ENCODE measurements at regions not wholly inside any gene's neighbourhood (a gene's known extent, or its start where the extent isn't known, plus 50 kb on each side); places are given as distances from the start of the nearest gene placed in this dataset.

GRCh38 chr6:166742981-166743380 is 115.9 kb upstream of the RPS6KA2 start:
- no peak overlapping the region for H3K4me3 ChIP-seq (ENCODE audit: low read depth, low read length)
- TF ChIP-seq, protein P1, sequence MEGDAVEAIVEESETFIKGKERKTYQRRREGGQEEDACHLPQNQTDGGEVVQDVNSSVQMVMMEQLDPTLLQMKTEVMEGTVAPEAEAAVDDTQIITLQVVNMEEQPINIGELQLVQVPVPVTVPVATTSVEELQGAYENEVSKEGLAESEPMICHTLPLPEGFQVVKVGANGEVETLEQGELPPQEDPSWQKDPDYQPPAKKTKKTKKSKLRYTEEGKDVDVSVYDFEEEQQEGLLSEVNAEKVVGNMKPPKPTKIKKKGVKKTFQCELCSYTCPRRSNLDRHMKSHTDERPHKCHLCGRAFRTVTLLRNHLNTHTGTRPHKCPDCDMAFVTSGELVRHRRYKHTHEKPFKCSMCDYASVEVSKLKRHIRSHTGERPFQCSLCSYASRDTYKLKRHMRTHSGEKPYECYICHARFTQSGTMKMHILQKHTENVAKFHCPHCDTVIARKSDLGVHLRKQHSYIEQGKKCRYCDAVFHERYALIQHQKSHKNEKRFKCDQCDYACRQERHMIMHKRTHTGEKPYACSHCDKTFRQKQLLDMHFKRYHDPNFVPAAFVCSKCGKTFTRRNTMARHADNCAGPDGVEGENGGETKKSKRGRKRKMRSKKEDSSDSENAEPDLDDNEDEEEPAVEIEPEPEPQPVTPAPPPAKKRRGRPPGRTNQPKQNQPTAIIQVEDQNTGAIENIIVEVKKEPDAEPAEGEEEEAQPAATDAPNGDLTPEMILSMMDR (IDR thresholded peaks at IDR 0.05; ENCODE audit: control insufficient read depth, extremely low read depth, insufficient read depth) = no peak
- no peak for DNase-seq (ENCODE audit: low read depth)

DNA sequence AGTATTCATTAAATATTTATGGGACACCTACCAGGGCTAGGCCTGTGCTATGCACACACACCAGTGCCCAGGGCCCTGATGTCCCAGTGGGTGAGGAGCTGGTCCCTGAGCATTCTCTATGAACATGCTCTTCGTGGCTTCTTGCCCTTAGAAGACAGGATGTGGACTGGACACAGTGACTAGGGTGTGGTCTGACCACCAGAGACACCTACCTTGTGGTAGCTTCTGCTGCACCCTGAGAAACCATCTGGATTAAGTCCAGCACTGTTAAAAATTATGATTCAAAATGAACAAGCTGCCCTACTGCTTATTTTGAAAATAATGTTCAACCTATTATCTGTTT is 112.9 kb upstream of the RPS6KA2 start:
- TF ChIP-seq, protein P1 (IDR thresholded peaks at IDR 0.05; ENCODE audit: control insufficient read depth, extremely low read depth, insufficient read depth) = no peak
- no peak overlapping the region for H3K4me3 ChIP-seq (ENCODE audit: low read depth, low read length)
- no peak for DNase-seq (ENCODE audit: low read depth)

GRCh38 chr6:166739117-166739975 is 112.3 kb upstream of the RPS6KA2 start:
- TF ChIP-seq, protein P1 (IDR thresholded peaks at IDR 0.05; ENCODE audit: control insufficient read depth, extremely low read depth, insufficient read depth) = no peak
- H3K4me3 ChIP-seq (ENCODE audit: low read depth, low read length) = no peak overlapping the region
- no peak for DNase-seq (ENCODE audit: low read depth)

DNA sequence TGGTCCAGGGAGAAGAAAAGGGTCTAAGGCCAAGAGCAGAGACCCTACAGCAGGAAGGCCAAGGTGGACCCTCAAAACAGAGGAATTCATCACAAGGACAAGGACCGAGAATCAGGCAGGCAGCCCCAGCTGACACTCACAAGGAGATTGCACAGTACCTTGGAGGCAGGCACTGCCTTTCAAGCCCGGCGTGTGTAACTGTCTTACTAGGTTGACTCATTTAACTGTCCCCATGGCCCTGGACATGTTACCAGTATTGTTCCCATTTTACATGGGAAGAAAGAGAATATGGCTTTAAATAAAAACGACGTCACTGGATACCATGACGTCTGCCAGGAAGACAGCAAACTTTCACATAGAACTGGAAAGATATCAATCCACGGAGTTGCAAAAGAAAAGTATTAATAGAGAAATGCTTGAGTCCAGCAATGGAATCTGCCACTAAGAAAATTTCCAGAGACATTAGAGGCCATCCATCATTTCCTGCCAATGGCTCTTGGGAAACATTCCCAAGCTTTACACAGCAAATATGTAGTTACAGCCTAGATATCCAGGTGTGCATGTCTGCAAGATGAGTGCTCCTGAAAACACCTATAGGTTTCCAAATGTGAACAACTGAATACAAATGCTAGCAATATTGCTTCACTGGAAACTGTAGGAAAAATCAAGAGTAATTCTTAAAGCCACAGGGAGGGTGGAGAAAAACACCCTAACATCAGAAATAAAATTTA is 111.5 kb upstream of the RPS6KA2 start:
- TF ChIP-seq, protein P1 (IDR thresholded peaks at IDR 0.05; ENCODE audit: control insufficient read depth, extremely low read depth, insufficient read depth) = no peak
- peak; percentile 23 for DNase-seq (ENCODE audit: low read depth)
- H3K4me3 ChIP-seq (ENCODE audit: low read depth, low read length) = no peak overlapping the region

DNA sequence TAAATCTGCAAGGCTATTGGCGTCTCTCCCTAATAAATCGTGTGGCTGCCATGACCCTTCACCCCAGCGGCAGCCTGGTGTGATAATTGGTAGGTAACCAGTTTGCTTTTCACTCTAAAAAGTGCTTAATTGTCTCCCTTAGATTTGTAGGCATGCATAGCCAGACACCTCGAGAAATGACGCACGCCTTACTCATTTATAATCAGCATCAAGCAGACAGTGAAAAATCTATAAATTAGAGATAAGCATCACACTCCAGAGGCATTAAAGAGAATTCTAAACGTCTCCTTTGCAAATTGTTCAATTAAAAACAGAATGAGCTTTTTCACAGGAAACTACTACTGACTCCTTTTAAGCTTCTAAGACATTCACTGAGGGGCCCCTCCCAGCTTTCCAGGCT is 110.2 kb upstream of the RPS6KA2 start:
- TF ChIP-seq, protein P1 (IDR thresholded peaks at IDR 0.05; ENCODE audit: control insufficient read depth, extremely low read depth, insufficient read depth) = no peak

DNA sequence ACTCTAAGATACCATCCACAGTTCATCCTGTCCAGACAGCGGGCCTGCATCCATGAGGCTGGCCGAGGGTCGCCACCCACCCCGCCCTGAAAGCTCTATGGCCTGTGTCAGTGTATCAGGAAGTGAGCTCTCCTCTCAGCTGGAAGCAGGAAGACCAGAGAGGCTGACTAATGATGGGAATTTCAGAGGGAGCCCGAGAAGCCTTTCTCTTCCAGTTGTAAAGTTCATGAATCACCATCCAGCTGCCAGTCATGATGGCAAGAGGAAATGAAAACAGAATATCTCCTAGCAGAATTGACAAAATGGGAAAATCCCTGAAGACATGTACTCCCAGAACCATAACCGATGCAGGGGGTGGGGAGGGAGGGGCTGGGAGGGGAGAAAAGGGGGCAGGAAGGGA is 109.6 kb upstream of the RPS6KA2 start:
- TF ChIP-seq, protein P1 (IDR thresholded peaks at IDR 0.05; ENCODE audit: control insufficient read depth, extremely low read depth, insufficient read depth) = no peak
- DNase-seq (ENCODE audit: low read depth) = no peak
- no peak overlapping the region for H3K4me3 ChIP-seq (ENCODE audit: low read depth, low read length)

More for the DNA sequence above, 110.2 kb upstream of the RPS6KA2 start:
- no peak overlapping the region for H3K4me3 ChIP-seq (ENCODE audit: low read depth, low read length)
- no peak for DNase-seq (ENCODE audit: low read depth)
